Naive thymus-derived CD8-positive, alpha-beta T cell (primary cell): ENCODE measurements at regions not wholly inside any gene's neighbourhood (a gene's known extent, or its start where the extent isn't known, plus 50 kb on each side); places are given as distances from the start of the nearest gene placed in this dataset.

Experiments used
- ATAC-seq, 2 donors: fragments of 150-1000 bp; cut with Tn5 transposase in 1 of 2; sonication (Bioruptor Pico), chemical (Tn5 transposase) in 1 of 2; 1 replicate in 1 of 2; 2 replicates in 1 of 2; pipeline ENCODE4 v1.10.0; 2021; ENCODE audit warnings: mild to moderate bottlenecking in 2 of 2, moderate library complexity in 2 of 2
- POLR2A ChIA-PET: fragments of 350-600 bp; sonication (Branson Sonifier 250); formaldehyde crosslinking; loops from one replicate; lab custom pipeline; 2021; ENCODE audit warnings: antibody characterized with exemption; lab: Charles Lee
- DNase-seq, 10 donors: peaks; one replicate each; pipeline versions ENCODE4 v3.0.0 to v3.0.0-alpha.2; 2020 to 2022
- H3K27ac Mint-ChIP-seq, 10 donors: one replicate each; pipeline ENCODE4 v1.8.0; 2020 to 2022; ENCODE audit warnings: mild to moderate bottlenecking in 10 of 10, mixed read lengths in 10 of 10, moderate library complexity in 4 of 10, inconsistent platforms in 1 of 10
- H3K27me3 Mint-ChIP-seq, 5 donors: one replicate each; pipeline ENCODE4 v1.8.0; 2021 to 2022; ENCODE audit warnings: mixed read lengths in 5 of 5
- H3K36me3 Mint-ChIP-seq, 3 donors: one replicate each; pipeline ENCODE4 v1.8.0; 2020 to 2022; ENCODE audit warnings: mixed read lengths in 3 of 3, mild to moderate bottlenecking in 2 of 3, inconsistent platforms in 1 of 3
- H3K4me1 Mint-ChIP-seq, 4 donors: one replicate each; pipeline ENCODE4 v1.8.0; 2021 to 2022; ENCODE audit warnings: mixed read lengths in 4 of 4
- H3K4me3 Mint-ChIP-seq, 10 donors: one replicate each; pipeline ENCODE4 v1.8.0; 2020 to 2022; ENCODE audit warnings: mild to moderate bottlenecking in 10 of 10, mixed read lengths in 10 of 10, moderate library complexity in 6 of 10, inconsistent platforms in 1 of 10
- H3K9me3 Mint-ChIP-seq, 9 donors: one replicate each; pipeline ENCODE4 v1.8.0; 2020 to 2022; ENCODE audit warnings: mixed read lengths in 9 of 9, mild to moderate bottlenecking in 3 of 9, inconsistent platforms in 1 of 9, moderate library complexity in 1 of 9

GRCh38 chr3:72331076-72331475, 517.2 kb downstream of the SHQ1 start:
- POLR2A ChIA-PET: interaction anchor here (0.7 kb wide), 1 partner anchor 18 kb away, joined by 5 read pairs; no protein-coding TSS in a partner anchor
- Mint-ChIP-seq H3K4me1 (peaks cover 0 to 2% (median under 1%) of the 10 kb centered on the region in 4 donors), H3K27ac (no peak overlapping the region)

DNA sequence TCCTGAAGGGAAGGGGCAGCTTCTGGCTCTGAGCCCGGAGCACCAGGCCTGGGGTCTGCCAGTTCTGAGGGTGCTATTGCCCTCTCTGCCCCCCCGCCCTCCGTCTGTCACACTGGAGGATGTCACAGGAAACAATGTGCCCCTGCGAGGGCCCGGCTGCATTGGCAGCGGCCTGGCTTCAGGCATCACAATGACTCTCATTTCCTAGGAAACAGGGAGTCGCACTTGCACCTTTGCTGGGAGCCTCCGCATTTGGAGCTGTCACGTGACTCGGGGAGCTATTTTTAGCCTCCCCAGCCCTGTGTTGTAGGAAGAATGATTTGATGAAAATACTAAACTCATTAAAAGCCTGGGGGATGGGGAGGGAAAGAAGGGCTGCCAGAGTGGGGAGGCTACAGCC, 518.9 kb downstream of the SHQ1 start:
- H3K4me1 Mint-ChIP-seq: peaks cover 0 to 2% (median under 1%) of the 10 kb centered on the region in 4 donors
- ATAC-seq (no peak), DNase-seq (no peak)
- POLR2A ChIA-PET: no interaction called here
- H3K27me3 Mint-ChIP-seq: peaks cover 0 to 3% (median 0%) of the 10 kb centered on the region in 5 donors
- H3K4me3 Mint-ChIP-seq: no peak overlapping the region
- no peaks in the 10 kb centered on the region for H3K36me3 Mint-ChIP-seq
- peaks cover 0 to 13% (median 0%) of the 10 kb centered on the region in 9 donors for H3K9me3 Mint-ChIP-seq
- H3K27ac Mint-ChIP-seq: no peak overlapping the region

More at GRCh38 chr3:72331076-72331475, 517.2 kb downstream of the SHQ1 start:
- H3K4me3 Mint-ChIP-seq: no peak overlapping the region
- no peak for DNase-seq
- no peaks in the 10 kb centered on the region for H3K36me3 Mint-ChIP-seq
- peaks cover 0 to 3% (median 0%) of the 10 kb centered on the region in 5 donors for H3K27me3 Mint-ChIP-seq
- ATAC-seq: no peak
- peaks cover 0 to 13% (median 0%) of the 10 kb centered on the region in 9 donors for H3K9me3 Mint-ChIP-seq

DNA sequence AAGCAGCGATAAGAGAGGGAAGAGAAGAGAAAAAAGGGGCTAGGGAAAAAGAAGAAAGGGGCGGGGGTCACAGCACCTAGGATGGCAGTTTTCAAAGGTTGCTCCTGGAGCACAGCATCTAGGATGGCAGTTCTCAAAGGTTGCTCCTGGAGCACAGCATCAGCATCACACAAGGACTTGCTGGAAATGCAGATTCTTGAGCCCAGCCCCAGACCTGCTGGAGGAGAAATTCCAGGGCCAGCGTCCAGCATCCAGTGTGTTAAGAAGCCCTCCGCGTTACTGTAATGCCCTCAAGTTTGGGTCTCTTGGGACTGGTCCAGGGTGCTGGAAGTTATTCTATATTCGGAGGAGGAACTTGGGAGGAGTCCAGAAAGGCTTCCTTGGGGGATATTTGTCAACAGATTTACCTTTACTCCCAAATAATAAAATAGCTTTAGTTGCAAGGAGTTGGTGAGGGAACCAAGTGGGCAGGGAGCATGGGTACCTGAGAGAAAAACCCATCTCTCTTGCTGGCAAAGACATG, 519.4 kb downstream of the SHQ1 start:
- DNase-seq (no peak), ATAC-seq (no peak)
- H3K4me1 Mint-ChIP-seq: peaks cover 0 to 2% (median under 1%) of the 10 kb centered on the region in 4 donors
- peaks cover 0 to 13% (median 0%) of the 10 kb centered on the region in 9 donors for H3K9me3 Mint-ChIP-seq
- H3K4me3 Mint-ChIP-seq: no peak overlapping the region
- H3K36me3 Mint-ChIP-seq: no peaks in the 10 kb centered on the region
- H3K27me3 Mint-ChIP-seq: peaks cover 0 to 3% (median 0%) of the 10 kb centered on the region in 5 donors
- H3K27ac Mint-ChIP-seq: no peak overlapping the region
- POLR2A ChIA-PET: interaction anchor here (1.2 kb wide), 1 partner anchor 19 kb away, joined by 4 read pairs; no protein-coding TSS in a partner anchor

- no peaks in the 10 kb centered on the region for H3K36me3 Mint-ChIP-seq
- POLR2A ChIA-PET: no interaction called here
- H3K27me3 Mint-ChIP-seq: peaks cover 0 to 3% (median 0%) of the 10 kb centered on the region in 5 donors
- H3K4me3 Mint-ChIP-seq: no peak overlapping the region
- ATAC-seq (no peak), DNase-seq (no peak)
- H3K9me3 Mint-ChIP-seq: peaks cover 0 to 13% (median 0%) of the 10 kb centered on the region in 9 donors
- H3K4me1 Mint-ChIP-seq: peaks cover 0 to 2% (median under 1%) of the 10 kb centered on the region in 4 donors
- no peak overlapping the region for H3K27ac Mint-ChIP-seq
Measured at GRCh38 chr3:72327008-72327407, 521.2 kb downstream of the SHQ1 start.

- Mint-ChIP-seq H3K4me3 (no peak overlapping the region), H3K4me1 (peaks cover 0 to under 1% (median under 1%) of the 10 kb centered on the region in 4 donors), H3K9me3 (peaks cover 0 to 13% (median 0%) of the 10 kb centered on the region in 9 donors), H3K27me3 (peaks cover 0 to 3% (median 0%) of the 10 kb centered on the region in 5 donors), H3K27ac (no peak overlapping the region), H3K36me3 (no peaks in the 10 kb centered on the region)
- DNase-seq: no peak
- ATAC-seq: no peak
- POLR2A ChIA-PET: no interaction called here
Measured at GRCh38 chr3:72324253-72324811, 523.9 kb downstream of the SHQ1 start.

- Mint-ChIP-seq H3K27me3 (peaks cover 0 to 3% (median 0%) of the 10 kb centered on the region in 5 donors), H3K36me3 (no peaks in the 10 kb centered on the region), H3K9me3 (peaks cover 0 to 13% (median 0%) of the 10 kb centered on the region in 9 donors), H3K4me1 (no peaks in the 10 kb centered on the region), H3K27ac (no peak overlapping the region), H3K4me3 (no peak overlapping the region)
- DNase-seq (no peak), ATAC-seq (no peak)
- POLR2A ChIA-PET: interaction anchor here (1.1 kb wide), 1 partner anchor 11 kb away, joined by 3 read pairs; no protein-coding TSS in a partner anchor
Measured at GRCh38 chr3:72323773-72324172, 524.5 kb downstream of the SHQ1 start.

DNA sequence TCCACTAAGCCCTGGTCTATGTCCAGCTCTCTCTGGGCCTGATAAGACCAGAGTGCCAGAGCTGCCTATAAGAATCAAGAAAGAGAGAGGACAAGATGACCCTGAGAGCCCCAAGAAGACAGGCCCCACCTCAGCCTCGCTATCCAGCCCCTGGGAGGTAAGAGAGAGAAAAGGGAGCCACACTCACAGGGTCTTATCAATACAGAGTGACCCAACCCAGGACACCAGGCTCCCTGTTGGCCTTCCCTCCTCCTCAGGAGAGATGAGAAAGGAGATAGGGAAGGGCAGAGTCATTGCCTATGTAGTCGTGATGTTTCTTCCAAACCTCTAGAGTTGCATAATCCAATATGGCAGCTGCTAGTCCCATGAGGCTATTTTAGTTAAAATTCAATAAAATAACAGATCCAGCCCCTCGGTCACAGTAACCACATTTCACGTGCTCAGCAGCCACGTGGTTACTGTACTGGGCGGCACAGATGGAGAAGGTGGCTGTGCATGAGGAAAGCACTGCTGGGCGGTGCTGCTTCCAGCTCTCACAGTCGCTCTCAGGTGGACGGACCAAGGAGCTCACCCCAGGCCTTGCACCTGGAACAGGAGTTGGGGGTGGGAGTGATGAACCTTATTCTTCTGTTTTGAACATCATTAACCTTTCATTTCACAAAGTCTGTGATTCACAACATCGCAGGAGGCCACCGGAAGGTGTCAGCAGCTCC, 525.8 kb downstream of the SHQ1 start:
- H3K4me3 Mint-ChIP-seq: no peak overlapping the region
- H3K9me3 Mint-ChIP-seq: peaks cover 0 to 8% (median 0%) of the 10 kb centered on the region in 9 donors
- no peaks in the 10 kb centered on the region for H3K27me3 Mint-ChIP-seq
- H3K27ac Mint-ChIP-seq: no peak overlapping the region
- no peak for ATAC-seq
- POLR2A ChIA-PET: interaction anchor here (0.9 kb wide), 1 partner anchor 12 kb away, joined by 3 read pairs; no protein-coding TSS in a partner anchor
- DNase-seq: no peak
- H3K4me1 Mint-ChIP-seq: no peaks in the 10 kb centered on the region
- no peaks in the 10 kb centered on the region for H3K36me3 Mint-ChIP-seq

DNA sequence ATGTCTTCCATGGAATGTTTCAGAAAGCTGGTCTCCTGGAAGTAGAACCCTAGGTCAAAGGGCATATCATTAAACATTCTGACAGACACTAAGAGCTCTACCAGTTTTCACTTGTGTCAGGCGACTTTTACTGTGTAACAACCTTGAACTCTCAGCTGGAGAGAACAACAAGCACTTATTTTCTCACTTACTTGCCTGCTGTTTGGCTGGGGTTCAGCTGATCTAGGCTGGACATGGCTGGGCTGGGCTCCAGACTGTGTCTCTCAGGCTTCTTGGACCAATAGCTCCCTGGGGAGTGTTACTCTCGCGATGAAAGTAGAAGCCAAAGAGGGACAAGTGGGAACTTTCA, 527.3 kb downstream of the SHQ1 start:
- Mint-ChIP-seq H3K36me3 (no peaks in the 10 kb centered on the region), H3K9me3 (no peaks in the 10 kb centered on the region), H3K4me3 (no peak overlapping the region)

DNA sequence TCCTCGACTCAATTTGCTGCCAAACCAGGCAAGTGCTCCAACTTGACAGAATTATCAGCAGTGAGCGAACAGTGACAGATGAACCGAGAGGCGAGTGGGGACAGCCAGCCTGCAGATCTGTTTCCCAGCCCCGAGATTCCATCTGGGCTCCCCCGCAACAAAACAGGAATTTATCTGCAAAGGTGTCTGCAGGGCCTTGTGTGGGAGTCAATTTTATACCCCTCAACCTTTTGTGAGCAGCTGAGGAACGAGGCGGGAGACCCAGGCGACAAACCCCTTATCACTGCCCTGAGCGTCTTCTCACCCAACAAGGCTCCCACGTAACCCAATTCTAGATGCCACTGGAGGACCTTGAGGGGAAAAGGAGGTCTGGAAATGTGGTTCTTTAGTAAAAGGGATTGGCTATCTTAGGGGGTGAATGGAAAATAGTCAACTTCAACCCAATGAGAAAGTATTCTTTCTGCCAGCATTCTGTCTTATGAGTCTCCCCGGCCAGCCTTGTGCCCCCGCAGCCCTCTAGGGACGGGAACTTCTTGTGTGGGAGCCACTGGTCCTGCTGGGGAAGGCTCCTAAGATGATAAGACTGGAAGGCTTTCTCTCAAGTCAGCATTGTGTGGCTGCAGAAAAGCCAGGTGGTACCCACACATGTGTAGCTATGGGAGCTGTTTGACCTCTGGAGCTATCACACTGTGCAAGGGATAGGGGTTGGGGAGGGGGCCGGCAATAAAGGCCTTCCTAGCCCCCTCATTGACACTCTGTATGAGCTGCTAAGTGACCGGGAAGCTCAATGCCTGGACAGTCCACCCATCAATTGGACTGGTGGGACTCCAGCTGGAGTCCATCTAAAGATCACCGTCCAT, 527.9 kb downstream of the SHQ1 start:
- ATAC-seq: no peak
- Mint-ChIP-seq H3K27me3 (no peaks in the 10 kb centered on the region), H3K9me3 (no peaks in the 10 kb centered on the region), H3K27ac (no peak overlapping the region), H3K4me1 (no peaks in the 10 kb centered on the region), H3K4me3 (no peak overlapping the region), H3K36me3 (no peaks in the 10 kb centered on the region)
- no peak for DNase-seq
- POLR2A ChIA-PET: no interaction called here

More for the DNA sequence above, 527.3 kb downstream of the SHQ1 start:
- Mint-ChIP-seq H3K4me1 (no peaks in the 10 kb centered on the region), H3K27ac (no peak overlapping the region), H3K27me3 (no peaks in the 10 kb centered on the region)
- no peak for DNase-seq
- ATAC-seq: no peak
- POLR2A ChIA-PET: no interaction called here

DNA sequence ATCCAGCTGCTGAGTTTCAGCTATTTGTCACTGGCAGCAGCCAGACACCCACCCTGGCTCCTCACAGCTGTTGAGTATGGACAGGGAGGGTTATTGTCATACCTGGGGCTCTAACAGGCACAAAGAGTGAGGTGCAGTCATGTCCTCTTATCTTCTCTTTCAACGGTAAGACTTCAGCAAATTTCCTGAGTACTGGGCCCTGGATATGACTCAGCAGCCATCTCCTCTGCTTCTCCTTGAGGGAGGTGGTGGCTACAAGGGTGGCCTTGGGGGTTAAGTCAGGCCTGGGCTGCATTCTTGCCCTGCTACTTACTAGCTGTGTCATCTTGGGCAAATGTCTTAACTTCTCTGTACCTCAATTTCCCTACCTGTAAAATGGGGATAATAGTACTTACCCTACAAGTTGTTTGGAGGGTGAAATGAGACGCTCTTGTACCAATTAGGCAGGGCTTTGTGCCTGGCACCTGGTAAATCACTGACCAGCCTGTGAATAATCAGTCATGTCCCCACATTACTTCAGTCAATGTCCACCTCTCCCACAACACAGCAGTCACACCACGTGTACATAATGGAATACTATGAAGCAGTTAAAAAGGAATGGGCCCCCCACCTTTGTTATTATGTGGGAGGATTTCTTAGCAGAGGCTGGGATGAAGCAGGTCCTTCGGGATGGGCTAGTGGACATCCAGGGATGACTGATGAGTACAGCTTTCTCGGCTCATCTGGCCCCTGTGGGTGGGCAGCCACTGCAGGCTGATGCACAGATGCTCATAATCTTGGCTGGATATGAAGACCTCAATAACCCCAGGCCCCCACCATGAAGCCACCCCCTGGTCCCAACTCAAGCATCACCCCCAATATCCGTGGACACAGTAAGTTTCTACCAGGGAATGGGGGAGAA, 528.8 kb downstream of the SHQ1 start:
- H3K9me3 Mint-ChIP-seq: no peaks in the 10 kb centered on the region
- H3K4me3 Mint-ChIP-seq: no peak overlapping the region
- POLR2A ChIA-PET: no interaction called here
- ATAC-seq (no peak), DNase-seq (no peak)
- H3K4me1 Mint-ChIP-seq: no peaks in the 10 kb centered on the region
- no peaks in the 10 kb centered on the region for H3K36me3 Mint-ChIP-seq
- no peaks in the 10 kb centered on the region for H3K27me3 Mint-ChIP-seq
- no peak overlapping the region for H3K27ac Mint-ChIP-seq

DNA sequence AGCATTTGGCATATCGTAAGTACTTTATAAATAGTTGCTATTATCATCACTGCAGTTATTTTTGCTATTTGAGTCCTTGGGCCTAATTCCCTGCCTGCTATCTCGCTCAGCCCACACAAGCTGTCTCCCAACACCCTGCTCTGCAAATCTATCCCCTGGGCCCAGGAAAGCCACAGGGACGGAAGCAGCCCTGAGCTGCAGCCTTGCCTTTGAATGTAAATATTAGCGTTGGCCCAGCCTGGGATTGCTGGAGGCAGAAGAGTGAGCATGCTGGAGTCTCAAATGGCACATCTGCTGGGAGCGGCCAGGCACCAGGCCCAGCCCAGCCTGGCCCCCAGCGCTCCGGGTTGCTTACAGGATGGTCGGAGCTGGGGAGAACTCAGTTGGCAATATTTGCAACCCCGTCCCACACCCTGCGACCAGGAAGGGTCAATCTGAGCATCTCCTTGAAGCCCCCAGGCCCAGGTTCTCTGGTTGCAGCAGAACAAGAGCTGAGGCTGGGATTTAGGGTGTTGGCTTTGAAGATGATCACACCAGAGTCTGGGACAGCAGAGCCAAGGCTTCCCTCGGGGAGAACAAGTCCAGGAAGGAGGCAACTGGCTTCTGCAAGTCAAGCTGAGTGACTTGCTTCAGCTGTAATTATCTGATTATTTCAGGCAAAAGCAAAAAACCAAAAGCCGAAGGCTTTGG, 529.6 kb downstream of the SHQ1 start:
- Mint-ChIP-seq H3K36me3 (no peaks in the 10 kb centered on the region), H3K4me3 (no peak overlapping the region), H3K27ac (no peak overlapping the region), H3K4me1 (no peaks in the 10 kb centered on the region), H3K9me3 (no peaks in the 10 kb centered on the region), H3K27me3 (no peaks in the 10 kb centered on the region)
- ATAC-seq (no peak), DNase-seq (no peak)
- POLR2A ChIA-PET: no interaction called here
